Panc1 (cell line): ENCODE measurements at regions not wholly inside any gene's neighbourhood (a gene's known extent, or its start where the extent isn't known, plus 50 kb on each side); places are given as distances from the start of the nearest gene placed in this dataset.

Source experiments
- ATAC-seq: fragments of 200-7000 bp; cut with Tn5 transposase; 2 replicates; pipeline ENCODE4 v1.9.1; 2020; ENCODE audit warnings: mild to moderate bottlenecking, moderate library complexity
- BruUV-seq: library from RNA; stranded (reverse); fragments of 400-500 nt; replicated peaks from 2 replicates; lab custom pipeline; 2021; lab: Mats Ljungman, UMichigan
- CTCF ChIA-PET: fragments of 300-600 bp; sonication (Branson Sonifier 250); formaldehyde crosslinking; loops from one replicate; lab custom pipeline; 2022; ENCODE audit warnings: antibody characterized with exemption; lab: Charles Lee
- POLR2A ChIA-PET: fragments of 300-600 bp; sonication (Branson Sonifier 250); formaldehyde crosslinking; loops from one replicate; lab custom pipeline; 2022; ENCODE audit warnings: antibody characterized with exemption; lab: Charles Lee
- DNase-seq: peaks from one replicate; pipeline ENCODE4 v3.0.0-alpha.2; 2010; ENCODE audit warnings: low read depth, low spot score
- H3K27ac ChIP-seq: 2 replicates; pipeline ENCODE4 v1.5.1; 2011; ENCODE audit warnings: mild to moderate bottlenecking, low read length, inconsistent platforms
- H3K27me3 ChIP-seq: fragments of 200-500 bp; sonication (Bioruptor generic); 2 replicates; pipeline ENCODE4 v1.6.0; 2014; ENCODE audit warnings: low read length, inconsistent platforms; ENCODE audit not compliant: control insufficient read depth, insufficient read depth
- H3K36me3 ChIP-seq: fragments of 200-500 bp; sonication (Bioruptor generic); 2 replicates; pipeline ENCODE4 v1.5.1; 2014; ENCODE audit warnings: inconsistent platforms, mild to moderate bottlenecking, low read length, moderate library complexity; ENCODE audit not compliant: control insufficient read depth, insufficient read depth
- H3K4me1 ChIP-seq: 2 replicates; pipeline ENCODE4 v1.5.1; 2011; ENCODE audit warnings: inconsistent platforms, mild to moderate bottlenecking, low read length, moderate library complexity; ENCODE audit not compliant: control insufficient read depth, insufficient read depth
- H3K4me3 ChIP-seq, 2 experiments: 2 replicates each; pipeline ENCODE4 v1.5.1; 2011 to 2012; ENCODE audit warnings: low read depth in 2 of 2, low read length in 2 of 2, mild to moderate bottlenecking in 2 of 2, inconsistent platforms in 1 of 2, moderate library complexity in 1 of 2
- H3K9me3 ChIP-seq: fragments of 200-500 bp; sonication (Bioruptor generic); 2 replicates; pipeline ENCODE4 v1.5.1; 2014; ENCODE audit warnings: low read depth, mild to moderate bottlenecking, inconsistent platforms, low read length, moderate library complexity; ENCODE audit not compliant: control insufficient read depth, insufficient read depth
- POLR2AphosphoS5 ChIP-seq: IDR thresholded peaks from 2 replicates; pipeline ENCODE4 v1.6.1; 2012; ENCODE audit warnings: mild to moderate bottlenecking, low read depth, low read length, moderate library complexity
- REST ChIP-seq, 2 experiments: IDR thresholded peaks; 2 replicates each; pipeline ENCODE4 v1.6.1; 2011 to 2012; ENCODE audit warnings: low read depth in 2 of 2, control low read depth in 1 of 2, low read length in 1 of 2, mild to moderate bottlenecking in 1 of 2, moderate library complexity in 1 of 2; ENCODE audit not compliant: insufficient read depth in 1 of 2
- SIN3A ChIP-seq: IDR thresholded peaks from 2 replicates; pipeline ENCODE4 v1.6.1; 2012; ENCODE audit warnings: low read depth, mild to moderate bottlenecking, low read length, moderate library complexity, borderline replicate concordance; ENCODE audit not compliant: insufficient read depth
- TCF7L2 ChIP-seq: IDR thresholded peaks from 2 replicates; pipeline ENCODE4 v1.6.1; 2011; ENCODE audit warnings: mild to moderate bottlenecking, low read depth, low read length, inconsistent platforms
- in situ Hi-C: cut with HindIII; loops from 2 replicates; pipeline ENCODE4 v1.10.0; 2016; ENCODE audit warnings: low sequenced_read_pairs, low pct_unique_long_range_greater_than_20kb
- intact Hi-C: fragments of 100-400 bp; cut with micrococcal nuclease; formaldehyde crosslinking; loops from one replicate; pipeline ENCODE4 v1.10.0; 2022; ENCODE audit not compliant: unreplicated experiment
- TF ChIP-seq, protein P1 (sequence below): fragments of 450-650 bp; IDR thresholded peaks from 2 replicates; pipeline ENCODE4 v1.5.1; 2017; ENCODE audit warnings: mild to moderate bottlenecking

GRCh38 chr4:24468071-24468470, 116.3 kb downstream of the DHX15 start:
- intact Hi-C loops (no loop called here), in situ Hi-C loops (no loop called here)
- DNase-seq: no peak
- Histone ChIP-seq H3K27me3 (peaks cover 23% of the 10 kb centered on the region), H3K4me3 (no peak overlapping the region), H3K36me3 (no peaks in the 10 kb centered on the region), H3K9me3 (no peaks in the 10 kb centered on the region), H3K4me1 (no peaks in the 10 kb centered on the region), H3K27ac (no peak overlapping the region)
- TF ChIP-seq SIN3A (no peak), TCF7L2 (no peak), REST (IDR thresholded peaks at IDR 0.05; ENCODE audit: insufficient read depth in 1 of 2, low read depth in 2 of 2, low read length in 1 of 2) (no peak), POLR2AphosphoS5 (no peak)
- TF ChIP-seq, protein P1, sequence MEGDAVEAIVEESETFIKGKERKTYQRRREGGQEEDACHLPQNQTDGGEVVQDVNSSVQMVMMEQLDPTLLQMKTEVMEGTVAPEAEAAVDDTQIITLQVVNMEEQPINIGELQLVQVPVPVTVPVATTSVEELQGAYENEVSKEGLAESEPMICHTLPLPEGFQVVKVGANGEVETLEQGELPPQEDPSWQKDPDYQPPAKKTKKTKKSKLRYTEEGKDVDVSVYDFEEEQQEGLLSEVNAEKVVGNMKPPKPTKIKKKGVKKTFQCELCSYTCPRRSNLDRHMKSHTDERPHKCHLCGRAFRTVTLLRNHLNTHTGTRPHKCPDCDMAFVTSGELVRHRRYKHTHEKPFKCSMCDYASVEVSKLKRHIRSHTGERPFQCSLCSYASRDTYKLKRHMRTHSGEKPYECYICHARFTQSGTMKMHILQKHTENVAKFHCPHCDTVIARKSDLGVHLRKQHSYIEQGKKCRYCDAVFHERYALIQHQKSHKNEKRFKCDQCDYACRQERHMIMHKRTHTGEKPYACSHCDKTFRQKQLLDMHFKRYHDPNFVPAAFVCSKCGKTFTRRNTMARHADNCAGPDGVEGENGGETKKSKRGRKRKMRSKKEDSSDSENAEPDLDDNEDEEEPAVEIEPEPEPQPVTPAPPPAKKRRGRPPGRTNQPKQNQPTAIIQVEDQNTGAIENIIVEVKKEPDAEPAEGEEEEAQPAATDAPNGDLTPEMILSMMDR: no peak
- no peak for ATAC-seq
- ChIA-PET POLR2A (no interaction called here), CTCF (no interaction called here)
- BruUV-seq: no TSS peak

GRCh38 chr4:24464566-24464965, 119.8 kb downstream of the DHX15 start:
- DNase-seq (no peak), ATAC-seq (no peak)
- H3K27ac ChIP-seq: no peak overlapping the region
- no peak overlapping the region for H3K4me3 ChIP-seq
- H3K36me3 ChIP-seq: no peaks in the 10 kb centered on the region
- H3K27me3 ChIP-seq: peaks cover 25% of the 10 kb centered on the region
- no peak for TF ChIP-seq REST (IDR thresholded peaks at IDR 0.05; ENCODE audit: insufficient read depth in 1 of 2, low read depth in 2 of 2, low read length in 1 of 2)
- TF ChIP-seq, protein P1: no peak
- no peak for TF ChIP-seq POLR2AphosphoS5
- no peak for TF ChIP-seq SIN3A
- TF ChIP-seq TCF7L2: no peak
- ChIA-PET POLR2A (no interaction called here), CTCF (no interaction called here)
- intact Hi-C loops: no loop called here
- no peaks in the 10 kb centered on the region for H3K9me3 ChIP-seq
- BruUV-seq: no TSS peak
- in situ Hi-C loops: no loop called here
- no peaks in the 10 kb centered on the region for H3K4me1 ChIP-seq
